ENCODE measurements at regions not wholly inside any gene's neighbourhood (a gene's known extent, or its start where the extent isn't known, plus 50 kb on each side); places are given as distances from the start of the nearest gene placed in this dataset.

GRCh38 chr16:73909529-73910035 lies 387.0 kb upstream of the PSMD7 start:
- H2BK5ac ChIP-seq (ENCODE audit: low read depth, low read length, poor library complexity), result no peak overlapping the region
- H3K4me3 ChIP-seq (ENCODE audit: low read depth, low read length), result no peak overlapping the region
- peak; percentile 34 to 71 for DNase-seq
- no peak overlapping the region for H3K18ac ChIP-seq (ENCODE audit: low read length)
- no peaks in the 10 kb centered on the region for H3K9me3 ChIP-seq (ENCODE audit: insufficient read depth, low read depth, low read length)
- H3K9ac ChIP-seq (ENCODE audit: low read length), result no peak overlapping the region
- no peak overlapping the region for H2BK120ac ChIP-seq (ENCODE audit: insufficient read depth, low read length, poor library complexity)
- no peak overlapping the region for H3K4me2 ChIP-seq (ENCODE audit: low read length)
- no peak overlapping the region for H3K27ac ChIP-seq (ENCODE audit: low read depth, low read length)
- no peak overlapping the region for H2AK5ac ChIP-seq (ENCODE audit: low read length)
- no peaks in the 10 kb centered on the region for H3K4me1 ChIP-seq (ENCODE audit: control insufficient read depth in 1 of 2, insufficient read depth in 2 of 2, low read length in 2 of 2)
- H3K14ac ChIP-seq (ENCODE audit: low read length), result no peak overlapping the region
- H4K91ac ChIP-seq (ENCODE audit: low read depth, low read length), result no peak overlapping the region
- H3K4ac ChIP-seq (ENCODE audit: low read depth, low read length), result no peak overlapping the region
- H3K79me2 ChIP-seq (ENCODE audit: control insufficient read depth, insufficient read depth, low read length, poor library complexity), result no peaks in the 10 kb centered on the region
- H3K27me3 ChIP-seq (ENCODE audit: insufficient read depth, low read length), result no peaks in the 10 kb centered on the region
- H4K8ac ChIP-seq (ENCODE audit: low read depth, low read length), result no peak overlapping the region
- no peaks in the 10 kb centered on the region for H3K36me3 ChIP-seq (ENCODE audit: control insufficient read depth in 1 of 2, insufficient read depth in 2 of 2, low read length in 2 of 2)
- no peak overlapping the region for H2BK12ac ChIP-seq (ENCODE audit: low read length)
- H4K12ac ChIP-seq (ENCODE audit: low read depth, low read length), result no peak overlapping the region
- no peak overlapping the region for H3K23ac ChIP-seq (ENCODE audit: low read length)
- no peak overlapping the region for H2AFZ ChIP-seq (ENCODE audit: insufficient read depth, low read length, poor library complexity)
- WGBS (ENCODE audit: extremely low coverage, insufficient coverage, insufficient read length), result no CpG with 5 or more reads among the region's 5 CpGs
- no peaks in the 10 kb centered on the region for H3K79me1 ChIP-seq (ENCODE audit: low read length)

GRCh38 chr16:73891129-73891542 lies 405.5 kb upstream of the PSMD7 start:
- Histone ChIP-seq H3K27me3 (ENCODE audit: insufficient read depth, low read length) (no peaks in the 10 kb centered on the region), H4K12ac (ENCODE audit: low read depth, low read length) (no peak overlapping the region), H3K23ac (ENCODE audit: low read length) (no peak overlapping the region), H3K4me3 (ENCODE audit: low read depth, low read length) (no peak overlapping the region), H4K91ac (ENCODE audit: low read depth, low read length) (no peak overlapping the region), H2BK120ac (ENCODE audit: insufficient read depth, low read length, poor library complexity) (no peak overlapping the region), H2AFZ (ENCODE audit: insufficient read depth, low read length, poor library complexity) (no peak overlapping the region), H3K14ac (ENCODE audit: low read length) (no peak overlapping the region), H4K8ac (ENCODE audit: low read depth, low read length) (no peak overlapping the region), H2BK5ac (ENCODE audit: low read depth, low read length, poor library complexity) (no peak overlapping the region), H3K36me3 (ENCODE audit: control insufficient read depth in 1 of 2, insufficient read depth in 2 of 2, low read length in 2 of 2) (no peaks in the 10 kb centered on the region), H3K4ac (ENCODE audit: low read depth, low read length) (no peak overlapping the region), H3K79me1 (ENCODE audit: low read length) (no peaks in the 10 kb centered on the region), H3K79me2 (ENCODE audit: control insufficient read depth, insufficient read depth, low read length, poor library complexity) (no peaks in the 10 kb centered on the region), H3K27ac (ENCODE audit: low read depth, low read length) (no peak overlapping the region), H2AK5ac (ENCODE audit: low read length) (no peak overlapping the region), H3K4me1 (ENCODE audit: control insufficient read depth in 1 of 2, insufficient read depth in 2 of 2, low read length in 2 of 2) (no peaks in the 10 kb centered on the region), H3K18ac (ENCODE audit: low read length) (no peak overlapping the region), H2BK12ac (ENCODE audit: low read length) (no peak overlapping the region), H3K9ac (ENCODE audit: low read length) (no peak overlapping the region), H3K4me2 (ENCODE audit: low read length) (peak overlapping the region; percentile 28), H3K9me3 (ENCODE audit: insufficient read depth, low read depth, low read length) (no peaks in the 10 kb centered on the region)
- DNase-seq, result no peak
- WGBS (ENCODE audit: extremely low coverage, insufficient coverage, insufficient read length), result no CpG with 5 or more reads among the region's 7 CpGs

GRCh38 chr16:73890186-73891128 lies 406.2 kb upstream of the PSMD7 start:
- Histone ChIP-seq H4K12ac (ENCODE audit: low read depth, low read length) (no peak overlapping the region), H4K91ac (ENCODE audit: low read depth, low read length) (no peak overlapping the region)

GRCh38 chr16:73888840-73889490 lies 407.6 kb upstream of the PSMD7 start:
- Histone ChIP-seq H3K4ac (ENCODE audit: low read depth, low read length) (no peak overlapping the region), H2AK5ac (ENCODE audit: low read length) (no peak overlapping the region), H3K4me2 (ENCODE audit: low read length) (no peak overlapping the region), H3K79me2 (ENCODE audit: control insufficient read depth, insufficient read depth, low read length, poor library complexity) (no peaks in the 10 kb centered on the region), H3K27ac (ENCODE audit: low read depth, low read length) (no peak overlapping the region), H3K23ac (ENCODE audit: low read length) (no peak overlapping the region), H3K4me3 (ENCODE audit: low read depth, low read length) (no peak overlapping the region), H4K91ac (ENCODE audit: low read depth, low read length) (no peak overlapping the region), H2BK5ac (ENCODE audit: low read depth, low read length, poor library complexity) (no peak overlapping the region), H3K27me3 (ENCODE audit: insufficient read depth, low read length) (no peaks in the 10 kb centered on the region), H3K4me1 (ENCODE audit: control insufficient read depth in 1 of 2, insufficient read depth in 2 of 2, low read length in 2 of 2) (no peaks in the 10 kb centered on the region), H3K14ac (ENCODE audit: low read length) (no peak overlapping the region), H4K12ac (ENCODE audit: low read depth, low read length) (no peak overlapping the region), H2BK12ac (ENCODE audit: low read length) (no peak overlapping the region), H3K9ac (ENCODE audit: low read length) (no peak overlapping the region), H4K8ac (ENCODE audit: low read depth, low read length) (no peak overlapping the region), H2AFZ (ENCODE audit: insufficient read depth, low read length, poor library complexity) (no peak overlapping the region), H2BK120ac (ENCODE audit: insufficient read depth, low read length, poor library complexity) (no peak overlapping the region), H3K79me1 (ENCODE audit: low read length) (no peaks in the 10 kb centered on the region), H3K9me3 (ENCODE audit: insufficient read depth, low read depth, low read length) (no peaks in the 10 kb centered on the region), H3K18ac (ENCODE audit: low read length) (no peak overlapping the region), H3K36me3 (ENCODE audit: control insufficient read depth in 1 of 2, insufficient read depth in 2 of 2, low read length in 2 of 2) (no peaks in the 10 kb centered on the region)
- peak in 1 of 2 donors; percentile 6 for DNase-seq
- no CpG with 5 or more reads among the region's 13 CpGs for WGBS (ENCODE audit: extremely low coverage, insufficient coverage, insufficient read length)

More at GRCh38 chr16:73890186-73891128, 406.2 kb upstream of the PSMD7 start:
- Histone ChIP-seq H3K79me2 (ENCODE audit: control insufficient read depth, insufficient read depth, low read length, poor library complexity) (no peaks in the 10 kb centered on the region), H3K79me1 (ENCODE audit: low read length) (no peaks in the 10 kb centered on the region), H3K9ac (ENCODE audit: low read length) (no peak overlapping the region), H2BK5ac (ENCODE audit: low read depth, low read length, poor library complexity) (no peak overlapping the region), H3K9me3 (ENCODE audit: insufficient read depth, low read depth, low read length) (no peaks in the 10 kb centered on the region), H3K4me2 (ENCODE audit: low read length) (no peak overlapping the region), H2BK120ac (ENCODE audit: insufficient read depth, low read length, poor library complexity) (no peak overlapping the region), H3K36me3 (ENCODE audit: control insufficient read depth in 1 of 2, insufficient read depth in 2 of 2, low read length in 2 of 2) (no peaks in the 10 kb centered on the region), H2BK12ac (ENCODE audit: low read length) (no peak overlapping the region), H3K4me1 (ENCODE audit: control insufficient read depth in 1 of 2, insufficient read depth in 2 of 2, low read length in 2 of 2) (no peaks in the 10 kb centered on the region), H3K14ac (ENCODE audit: low read length) (no peak overlapping the region), H2AFZ (ENCODE audit: insufficient read depth, low read length, poor library complexity) (no peak overlapping the region), H3K27me3 (ENCODE audit: insufficient read depth, low read length) (no peaks in the 10 kb centered on the region), H3K23ac (ENCODE audit: low read length) (no peak overlapping the region), H2AK5ac (ENCODE audit: low read length) (no peak overlapping the region), H3K27ac (ENCODE audit: low read depth, low read length) (no peak overlapping the region), H3K4me3 (ENCODE audit: low read depth, low read length) (no peak overlapping the region), H4K8ac (ENCODE audit: low read depth, low read length) (no peak overlapping the region), H3K4ac (ENCODE audit: low read depth, low read length) (no peak overlapping the region), H3K18ac (ENCODE audit: low read length) (no peak overlapping the region)
- DNase-seq, result no peak
- no CpG with 5 or more reads among the region's 23 CpGs for WGBS (ENCODE audit: extremely low coverage, insufficient coverage, insufficient read length)
